ENCODE measurements at regions not wholly inside any gene's neighbourhood (a gene's known extent, or its start where the extent isn't known, plus 50 kb on each side); places are given as distances from the start of the nearest gene placed in this dataset.

DNA sequence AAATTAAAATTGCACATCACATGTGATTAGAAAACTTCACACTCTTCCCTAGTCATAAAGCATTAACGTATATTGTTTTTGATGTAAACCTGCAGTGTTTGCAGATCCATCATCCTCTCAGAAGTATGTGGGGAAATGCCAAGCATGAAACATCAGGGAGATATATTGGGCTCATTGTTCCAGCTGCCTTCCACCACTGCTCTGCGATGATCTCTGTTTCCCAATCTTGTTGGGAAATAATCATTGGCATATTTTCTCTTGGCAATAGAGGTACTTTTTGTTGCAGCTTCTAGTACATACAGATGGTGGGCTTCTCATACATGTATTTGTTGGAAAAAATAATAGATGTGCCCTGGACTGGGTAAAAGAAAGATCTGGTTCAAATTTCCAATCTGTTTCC is 466.3 kb upstream of the HS3ST1 start:
- H3K9me3 ChIP-seq (ENCODE audit: insufficient read depth, low read length) = no peaks in the 10 kb centered on the region; the same call in 1 of the 2 replicates
- H4K20me1 ChIP-seq (ENCODE audit: insufficient read depth, low read length) = no peaks in the 10 kb centered on the region
- H3K36me3 ChIP-seq (replicated peaks; ENCODE audit: low read depth, low read length) = no peaks in the 10 kb centered on the region
- H2AFZ ChIP-seq (ENCODE audit: low read depth, low read length) = no peak overlapping the region
- no peaks in the 10 kb centered on the region for H3K27me3 ChIP-seq (ENCODE audit: low read depth, low read length)
- no peak overlapping the region for H3K27ac ChIP-seq (ENCODE audit: low read length)
- H3K79me2 ChIP-seq (ENCODE audit: low read length) = no peaks in the 10 kb centered on the region
- H3K4me2 ChIP-seq (ENCODE audit: low read length) = no peak overlapping the region
- no peaks in the 10 kb centered on the region for H3K4me1 ChIP-seq (ENCODE audit: low read length)
- no peak overlapping the region for H3K4me3 ChIP-seq (ENCODE audit: low read length)
- no peak overlapping the region for H3K9ac ChIP-seq (ENCODE audit: low read length)
- TF ChIP-seq EZH2phosphoT487 (IDR thresholded peaks at IDR 0.05; ENCODE audit: low read depth) = no peak
- TF ChIP-seq, protein P1, sequence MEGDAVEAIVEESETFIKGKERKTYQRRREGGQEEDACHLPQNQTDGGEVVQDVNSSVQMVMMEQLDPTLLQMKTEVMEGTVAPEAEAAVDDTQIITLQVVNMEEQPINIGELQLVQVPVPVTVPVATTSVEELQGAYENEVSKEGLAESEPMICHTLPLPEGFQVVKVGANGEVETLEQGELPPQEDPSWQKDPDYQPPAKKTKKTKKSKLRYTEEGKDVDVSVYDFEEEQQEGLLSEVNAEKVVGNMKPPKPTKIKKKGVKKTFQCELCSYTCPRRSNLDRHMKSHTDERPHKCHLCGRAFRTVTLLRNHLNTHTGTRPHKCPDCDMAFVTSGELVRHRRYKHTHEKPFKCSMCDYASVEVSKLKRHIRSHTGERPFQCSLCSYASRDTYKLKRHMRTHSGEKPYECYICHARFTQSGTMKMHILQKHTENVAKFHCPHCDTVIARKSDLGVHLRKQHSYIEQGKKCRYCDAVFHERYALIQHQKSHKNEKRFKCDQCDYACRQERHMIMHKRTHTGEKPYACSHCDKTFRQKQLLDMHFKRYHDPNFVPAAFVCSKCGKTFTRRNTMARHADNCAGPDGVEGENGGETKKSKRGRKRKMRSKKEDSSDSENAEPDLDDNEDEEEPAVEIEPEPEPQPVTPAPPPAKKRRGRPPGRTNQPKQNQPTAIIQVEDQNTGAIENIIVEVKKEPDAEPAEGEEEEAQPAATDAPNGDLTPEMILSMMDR (IDR thresholded peaks at IDR 0.05; ENCODE audit: low read depth, low read length) = no peak

GRCh38 chr4:11894221-11894620 is 465.5 kb upstream of the HS3ST1 start:
- Histone ChIP-seq H3K9me3 (ENCODE audit: insufficient read depth, low read length) (no peaks in the 10 kb centered on the region; the same call in 1 of the 2 replicates), H3K9ac (ENCODE audit: low read length) (no peak overlapping the region)
- TF ChIP-seq, protein P1 (IDR thresholded peaks at IDR 0.05; ENCODE audit: low read depth, low read length) = no peak
- no peak for TF ChIP-seq EZH2phosphoT487 (IDR thresholded peaks at IDR 0.05; ENCODE audit: low read depth)

DNA sequence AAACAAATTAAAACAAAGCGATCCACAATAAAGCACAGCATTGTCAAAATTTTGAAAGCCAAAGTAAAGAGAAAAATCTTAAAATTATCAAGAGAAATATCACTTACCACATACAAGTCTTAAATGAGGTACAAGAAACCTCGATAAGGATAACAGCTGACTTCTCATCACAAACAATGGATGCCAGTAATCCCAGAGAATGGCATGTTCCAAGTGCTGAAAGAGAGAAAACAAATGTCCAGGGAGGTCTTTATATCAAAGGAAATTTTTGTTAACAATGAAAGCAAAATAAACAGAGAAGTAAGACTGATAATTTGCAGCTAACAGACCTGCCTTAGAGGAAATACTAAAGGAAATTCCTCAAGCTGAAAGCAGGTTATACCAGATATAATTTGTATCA is 460.4 kb upstream of the HS3ST1 start:
- Histone ChIP-seq H3K27me3 (ENCODE audit: low read depth, low read length) (no peaks in the 10 kb centered on the region), H2AFZ (ENCODE audit: low read depth, low read length) (no peak overlapping the region), H3K4me2 (ENCODE audit: low read length) (no peak overlapping the region), H3K9me3 (ENCODE audit: insufficient read depth, low read length) (no peaks in the 10 kb centered on the region), H4K20me1 (ENCODE audit: insufficient read depth, low read length) (no peaks in the 10 kb centered on the region), H3K79me2 (ENCODE audit: low read length) (no peaks in the 10 kb centered on the region), H3K4me1 (ENCODE audit: low read length) (no peaks in the 10 kb centered on the region), H3K36me3 (replicated peaks; ENCODE audit: low read depth, low read length) (no peaks in the 10 kb centered on the region), H3K27ac (ENCODE audit: low read length) (no peak overlapping the region), H3K4me3 (ENCODE audit: low read length) (no peak overlapping the region), H3K9ac (ENCODE audit: low read length) (no peak overlapping the region)
- TF ChIP-seq, protein P1 (IDR thresholded peaks at IDR 0.05; ENCODE audit: low read depth, low read length) = no peak
- no peak for TF ChIP-seq EZH2phosphoT487 (IDR thresholded peaks at IDR 0.05; ENCODE audit: low read depth)

More at GRCh38 chr4:11894221-11894620, 465.5 kb upstream of the HS3ST1 start:
- no peaks in the 10 kb centered on the region for H3K79me2 ChIP-seq (ENCODE audit: low read length)
- H4K20me1 ChIP-seq (ENCODE audit: insufficient read depth, low read length) = no peaks in the 10 kb centered on the region
- H3K36me3 ChIP-seq (replicated peaks; ENCODE audit: low read depth, low read length) = no peaks in the 10 kb centered on the region
- no peaks in the 10 kb centered on the region for H3K4me1 ChIP-seq (ENCODE audit: low read length)
- no peaks in the 10 kb centered on the region for H3K27me3 ChIP-seq (ENCODE audit: low read depth, low read length)
- H3K4me3 ChIP-seq (ENCODE audit: low read length) = no peak overlapping the region
- no peak overlapping the region for H2AFZ ChIP-seq (ENCODE audit: low read depth, low read length)
- H3K27ac ChIP-seq (ENCODE audit: low read length) = no peak overlapping the region
- no peak overlapping the region for H3K4me2 ChIP-seq (ENCODE audit: low read length)

DNA sequence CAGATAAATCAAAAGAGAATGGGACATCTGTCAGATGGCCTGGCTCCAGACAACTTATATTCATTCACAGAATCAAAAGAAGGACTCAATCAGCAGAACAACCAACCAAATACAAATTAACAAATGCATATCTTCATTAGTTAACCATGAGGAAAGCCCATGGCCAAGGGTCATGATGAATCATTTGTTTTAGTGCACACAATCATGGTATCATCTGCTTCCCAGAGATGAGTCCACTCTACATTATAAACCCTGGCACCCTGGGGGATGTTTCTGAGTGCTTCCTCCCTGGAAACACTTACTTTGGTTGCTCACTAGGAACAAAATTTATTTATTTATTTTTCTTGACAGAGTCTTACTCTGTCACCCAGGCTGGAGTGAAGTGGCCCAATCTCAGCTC is 453.3 kb upstream of the HS3ST1 start:
- no peak overlapping the region for H3K27ac ChIP-seq (ENCODE audit: low read length)
- H3K4me3 ChIP-seq (ENCODE audit: low read length) = no peak overlapping the region
- no peaks in the 10 kb centered on the region for H3K79me2 ChIP-seq (ENCODE audit: low read length)
- H3K4me2 ChIP-seq (ENCODE audit: low read length) = no peak overlapping the region
- H3K36me3 ChIP-seq (replicated peaks; ENCODE audit: low read depth, low read length) = no peaks in the 10 kb centered on the region
- no peak overlapping the region for H3K9ac ChIP-seq (ENCODE audit: low read length)
- no peaks in the 10 kb centered on the region for H4K20me1 ChIP-seq (ENCODE audit: insufficient read depth, low read length)
- TF ChIP-seq, protein P1 (IDR thresholded peaks at IDR 0.05; ENCODE audit: low read depth, low read length) = no peak
- TF ChIP-seq EZH2phosphoT487 (IDR thresholded peaks at IDR 0.05; ENCODE audit: low read depth) = no peak
- H2AFZ ChIP-seq (ENCODE audit: low read depth, low read length) = no peak overlapping the region
- H3K9me3 ChIP-seq (ENCODE audit: insufficient read depth, low read length) = no peaks in the 10 kb centered on the region
- H3K4me1 ChIP-seq (ENCODE audit: low read length) = no peaks in the 10 kb centered on the region
- H3K27me3 ChIP-seq (ENCODE audit: low read depth, low read length) = no peaks in the 10 kb centered on the region
